HG03457 (cell line): ENCODE measurements at regions not wholly inside any gene's neighbourhood (a gene's known extent, or its start where the extent isn't known, plus 50 kb on each side); places are given as distances from the start of the nearest gene placed in this dataset.
A peak's percentile ranks its signal among the peaks of the same experiment; 100 is the strongest.
"Not testable (repeated sequence)": the region's sequence is repeated elsewhere in the genome, so short reads cannot be mapped to it uniquely, and the experiment has no call there.

Experiments used
- ATAC-seq: cut with Tn5 transposase; IDR thresholded peaks from one replicate; pipeline ENCODE4 v1.9.1; 2021; ENCODE audit warnings: moderate number of reproducible peaks; ENCODE audit not compliant: unreplicated experiment

GRCh38 chr13:50267066-50267465 is 251.8 kb downstream of the KCNRG start:
- no peak for ATAC-seq

GRCh38 chr13:50267917-50268316 is 252.7 kb downstream of the KCNRG start:
- no peak for ATAC-seq

GRCh38 chr13:50268500-50268899 is 253.3 kb downstream of the KCNRG start:
- ATAC-seq: no peak

GRCh38 chr13:50274181-50274580 is 258.9 kb downstream of the KCNRG start:
- no peak for ATAC-seq

- ATAC-seq: no peak
Measured at GRCh38 chr13:50275392-50276063, 260.3 kb downstream of the KCNRG start.

- ATAC-seq: no peak
Measured at GRCh38 chr13:50276550-50276949, 261.3 kb downstream of the KCNRG start.

GRCh38 chr13:50277127-50277526 is 261.9 kb downstream of the KCNRG start:
- ATAC-seq: no peak

GRCh38 chr13:50277906-50278305 is 262.7 kb downstream of the KCNRG start:
- no peak for ATAC-seq

GRCh38 chr13:50280441-50280937 is 265.2 kb downstream of the KCNRG start:
- no peak for ATAC-seq

- no peak for ATAC-seq
Measured at GRCh38 chr13:50282016-50282415, 266.8 kb downstream of the KCNRG start.

- no peak for ATAC-seq
Measured at GRCh38 chr13:50283017-50283416, 267.8 kb downstream of the KCNRG start.

GRCh38 chr13:50284540-50284939 is 269.3 kb downstream of the KCNRG start:
- peak; percentile 57 for ATAC-seq

GRCh38 chr13:50285283-50285682 is 270.0 kb downstream of the KCNRG start:
- no peak for ATAC-seq

- no peak for ATAC-seq
Measured at GRCh38 chr13:50286324-50286723, 271.1 kb downstream of the KCNRG start.

- no peak for ATAC-seq
Measured at GRCh38 chr13:50290186-50290585, 274.9 kb downstream of the KCNRG start.

- no peak for ATAC-seq
Measured at GRCh38 chr13:50291611-50292010, 276.4 kb downstream of the KCNRG start.

- ATAC-seq: no peak
Measured at GRCh38 chr13:50292081-50292480, 276.8 kb downstream of the KCNRG start.

GRCh38 chr13:50294425-50294824 is 279.2 kb downstream of the KCNRG start:
- ATAC-seq: not testable (repeated sequence)

- no peak for ATAC-seq
Measured at GRCh38 chr13:50299546-50300249, 284.5 kb downstream of the KCNRG start.

- ATAC-seq: no peak
Measured at GRCh38 chr13:50303963-50304721, 288.9 kb downstream of the KCNRG start.

GRCh38 chr13:50306156-50306555 is 290.9 kb downstream of the KCNRG start:
- no peak for ATAC-seq

- ATAC-seq: no peak
Measured at GRCh38 chr13:50309318-50309717, 294.1 kb downstream of the KCNRG start.
